ENCODE measurements at regions not wholly inside any gene's neighbourhood (a gene's known extent, or its start where the extent isn't known, plus 50 kb on each side); places are given as distances from the start of the nearest gene placed in this dataset.

GRCh38 chr16:73915140-73915539, 381.5 kb upstream of the PSMD7 start:
- CTCF ChIA-PET = no interaction called here
- Mint-ChIP-seq H3K36me3 (ENCODE audit: low read depth) (no peaks in the 10 kb centered on the region), H3K27me3 (ENCODE audit: low read depth) (no peaks in the 10 kb centered on the region), H3K4me1 (ENCODE audit: low read depth) (no peaks in the 10 kb centered on the region), H3K4me3 (no peak overlapping the region), H3K27ac (no peak overlapping the region), H3K9me3 (ENCODE audit: insufficient read depth) (no peaks in the 10 kb centered on the region)
- POLR2A ChIA-PET = no interaction called here
- DNase-seq (no peak), ATAC-seq (no peak)

GRCh38 chr16:73912850-73913249, 383.8 kb upstream of the PSMD7 start:
- ChIA-PET POLR2A (no interaction called here), CTCF (no interaction called here)
- Mint-ChIP-seq H3K27me3 (ENCODE audit: low read depth) (no peaks in the 10 kb centered on the region), H3K4me3 (no peak overlapping the region), H3K27ac (no peak overlapping the region), H3K36me3 (ENCODE audit: low read depth) (no peaks in the 10 kb centered on the region), H3K9me3 (ENCODE audit: insufficient read depth) (no peaks in the 10 kb centered on the region), H3K4me1 (ENCODE audit: low read depth) (no peaks in the 10 kb centered on the region)
- no peak for ATAC-seq
- no peak for DNase-seq

GRCh38 chr16:73912281-73912680, 384.3 kb upstream of the PSMD7 start:
- no peak for DNase-seq
- Mint-ChIP-seq H3K36me3 (ENCODE audit: low read depth) (no peaks in the 10 kb centered on the region), H3K27me3 (ENCODE audit: low read depth) (no peaks in the 10 kb centered on the region), H3K9me3 (ENCODE audit: insufficient read depth) (no peaks in the 10 kb centered on the region), H3K4me3 (no peak overlapping the region), H3K27ac (no peak overlapping the region), H3K4me1 (ENCODE audit: low read depth) (no peaks in the 10 kb centered on the region)
- ChIA-PET POLR2A (no interaction called here), CTCF (no interaction called here)
- ATAC-seq = no peak

GRCh38 chr16:73909529-73910035, 387.0 kb upstream of the PSMD7 start:
- ChIA-PET CTCF (no interaction called here), POLR2A (no interaction called here)
- ATAC-seq (no peak), DNase-seq (no peak)
- Mint-ChIP-seq H3K36me3 (ENCODE audit: low read depth) (no peaks in the 10 kb centered on the region), H3K27ac (no peak overlapping the region), H3K4me3 (no peak overlapping the region), H3K27me3 (ENCODE audit: low read depth) (no peaks in the 10 kb centered on the region), H3K4me1 (ENCODE audit: low read depth) (no peaks in the 10 kb centered on the region), H3K9me3 (ENCODE audit: insufficient read depth) (no peaks in the 10 kb centered on the region)

GRCh38 chr16:73891129-73891542, 405.5 kb upstream of the PSMD7 start:
- POLR2A ChIA-PET = no interaction called here
- Mint-ChIP-seq H3K27me3 (ENCODE audit: low read depth) (peaks cover 12% of the 10 kb centered on the region), H3K4me3 (no peak overlapping the region), H3K27ac (no peak overlapping the region), H3K9me3 (ENCODE audit: insufficient read depth) (no peaks in the 10 kb centered on the region), H3K36me3 (ENCODE audit: low read depth) (no peaks in the 10 kb centered on the region), H3K4me1 (ENCODE audit: low read depth) (peaks cover 8% of the 10 kb centered on the region)
- no peak for DNase-seq
- CTCF ChIA-PET = no interaction called here
- ATAC-seq = no peak

DNA sequence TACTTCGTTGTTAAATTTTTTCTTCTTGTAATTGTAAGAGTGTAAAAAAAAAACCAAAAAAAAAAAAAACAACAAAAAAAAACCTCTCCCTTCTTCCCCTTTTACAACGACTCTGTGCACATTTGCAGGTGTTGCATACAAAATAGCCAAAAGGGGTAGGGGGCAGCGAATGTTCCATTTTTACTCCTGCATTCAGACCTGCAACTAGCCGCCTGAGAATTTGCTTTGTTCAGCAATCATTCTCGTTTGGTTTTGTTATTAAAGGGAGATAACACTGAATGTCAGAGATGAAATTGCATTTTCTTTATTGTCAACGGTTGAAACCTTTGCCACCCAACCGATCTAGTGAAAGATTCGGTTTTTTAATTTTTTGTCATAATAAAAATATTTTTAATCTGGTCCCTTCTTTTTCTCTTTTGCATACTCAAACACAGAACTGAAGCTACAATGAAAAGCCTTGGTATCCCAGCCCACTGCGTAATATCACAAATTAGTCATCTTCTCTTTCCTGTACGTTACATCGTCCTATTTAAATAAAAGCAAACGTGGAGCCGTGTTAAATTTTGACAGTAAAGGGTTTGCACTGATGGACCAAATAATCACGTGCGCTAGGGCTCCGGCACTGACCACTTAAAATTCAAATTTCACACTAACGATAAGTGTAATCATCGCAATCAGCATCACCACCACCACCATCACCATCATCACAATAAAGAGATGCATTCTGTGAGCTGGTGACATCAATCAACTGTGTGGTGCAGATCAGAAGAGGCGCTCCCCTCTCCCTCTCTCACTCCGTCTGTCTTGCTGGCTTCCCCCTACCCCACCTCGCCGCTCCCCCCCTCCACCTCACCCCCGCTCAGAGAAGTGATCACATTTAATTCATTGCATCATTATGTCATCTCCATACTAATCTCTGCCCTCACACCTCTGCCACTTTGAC, 406.2 kb upstream of the PSMD7 start:
- H3K4me3 Mint-ChIP-seq = no peak overlapping the region
- H3K4me1 Mint-ChIP-seq (ENCODE audit: low read depth) = peaks cover 8% of the 10 kb centered on the region
- peaks cover 15% of the 10 kb centered on the region for H3K27me3 Mint-ChIP-seq (ENCODE audit: low read depth)
- H3K36me3 Mint-ChIP-seq (ENCODE audit: low read depth) = no peaks in the 10 kb centered on the region
- POLR2A ChIA-PET = no interaction called here
- CTCF ChIA-PET = no interaction called here
- H3K9me3 Mint-ChIP-seq (ENCODE audit: insufficient read depth) = no peaks in the 10 kb centered on the region
- no peak for ATAC-seq
- no peak for DNase-seq
- H3K27ac Mint-ChIP-seq = no peak overlapping the region

- Mint-ChIP-seq H3K4me1 (ENCODE audit: low read depth) (peaks cover 8% of the 10 kb centered on the region), H3K9me3 (ENCODE audit: insufficient read depth) (no peaks in the 10 kb centered on the region), H3K27me3 (ENCODE audit: low read depth) (peaks cover 15% of the 10 kb centered on the region), H3K27ac (no peak overlapping the region), H3K4me3 (no peak overlapping the region), H3K36me3 (ENCODE audit: low read depth) (no peaks in the 10 kb centered on the region)
- ChIA-PET CTCF (no interaction called here), POLR2A (no interaction called here)
- ATAC-seq (no peak), DNase-seq (no peak)
These were observed 407.6 kb upstream of the PSMD7 start for GRCh38 chr16:73888840-73889490.

GRCh38 chr16:73887911-73888310, 408.7 kb upstream of the PSMD7 start:
- no peak overlapping the region for H3K27ac Mint-ChIP-seq
- no peaks in the 10 kb centered on the region for H3K9me3 Mint-ChIP-seq (ENCODE audit: insufficient read depth)
- ATAC-seq (no peak), DNase-seq (no peak)
- no peaks in the 10 kb centered on the region for H3K36me3 Mint-ChIP-seq (ENCODE audit: low read depth)
- ChIA-PET POLR2A (no interaction called here), CTCF (no interaction called here)
- no peak overlapping the region for H3K4me3 Mint-ChIP-seq
- peaks cover 8% of the 10 kb centered on the region for H3K4me1 Mint-ChIP-seq (ENCODE audit: low read depth)
- H3K27me3 Mint-ChIP-seq (ENCODE audit: low read depth) = peaks cover 15% of the 10 kb centered on the region

DNA sequence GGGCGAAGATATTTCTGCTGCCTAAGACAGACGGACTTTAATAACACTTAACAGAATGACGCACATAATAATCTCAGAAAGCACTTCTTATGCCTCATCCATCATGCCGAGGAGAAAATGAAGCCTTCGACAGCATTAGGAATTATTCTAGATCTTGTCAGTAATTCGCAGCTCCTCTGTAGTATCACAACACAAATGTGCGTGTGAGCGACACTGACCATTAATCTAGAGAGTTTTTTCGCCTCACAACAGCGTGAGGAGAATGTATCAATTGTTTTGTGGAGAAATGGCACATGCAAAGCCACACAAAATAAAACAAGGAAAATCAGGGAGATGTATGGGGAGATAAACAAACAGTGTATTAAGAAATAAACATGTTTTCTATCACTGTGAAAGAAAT, 410.2 kb upstream of the PSMD7 start:
- Mint-ChIP-seq H3K9me3 (ENCODE audit: insufficient read depth) (no peaks in the 10 kb centered on the region), H3K27ac (no peak overlapping the region), H3K36me3 (ENCODE audit: low read depth) (no peaks in the 10 kb centered on the region), H3K27me3 (ENCODE audit: low read depth) (peaks cover 15% of the 10 kb centered on the region), H3K4me1 (ENCODE audit: low read depth) (peaks cover 8% of the 10 kb centered on the region), H3K4me3 (no peak overlapping the region)
- no peak for DNase-seq
- ChIA-PET CTCF (no interaction called here), POLR2A (no interaction called here)
- no peak for ATAC-seq

- Mint-ChIP-seq H3K27ac (no peak overlapping the region), H3K4me1 (ENCODE audit: low read depth) (no peaks in the 10 kb centered on the region), H3K4me3 (no peak overlapping the region), H3K36me3 (ENCODE audit: low read depth) (no peaks in the 10 kb centered on the region), H3K9me3 (ENCODE audit: insufficient read depth) (no peaks in the 10 kb centered on the region), H3K27me3 (ENCODE audit: low read depth) (peaks cover 5% of the 10 kb centered on the region)
- ChIA-PET POLR2A (no interaction called here), CTCF (no interaction called here)
- DNase-seq = no peak
- no peak for ATAC-seq
These were observed 411.3 kb upstream of the PSMD7 start for GRCh38 chr16:73885319-73885718.

- Mint-ChIP-seq H3K4me1 (ENCODE audit: low read depth) (no peaks in the 10 kb centered on the region), H3K36me3 (ENCODE audit: low read depth) (no peaks in the 10 kb centered on the region), H3K4me3 (no peak overlapping the region), H3K9me3 (ENCODE audit: insufficient read depth) (no peaks in the 10 kb centered on the region), H3K27me3 (ENCODE audit: low read depth) (peaks cover 4% of the 10 kb centered on the region), H3K27ac (no peak overlapping the region)
- POLR2A ChIA-PET = no interaction called here
- CTCF ChIA-PET = no interaction called here
- no peak for DNase-seq
- no peak for ATAC-seq
These were observed 412.8 kb upstream of the PSMD7 start for GRCh38 chr16:73883841-73884240.

DNA sequence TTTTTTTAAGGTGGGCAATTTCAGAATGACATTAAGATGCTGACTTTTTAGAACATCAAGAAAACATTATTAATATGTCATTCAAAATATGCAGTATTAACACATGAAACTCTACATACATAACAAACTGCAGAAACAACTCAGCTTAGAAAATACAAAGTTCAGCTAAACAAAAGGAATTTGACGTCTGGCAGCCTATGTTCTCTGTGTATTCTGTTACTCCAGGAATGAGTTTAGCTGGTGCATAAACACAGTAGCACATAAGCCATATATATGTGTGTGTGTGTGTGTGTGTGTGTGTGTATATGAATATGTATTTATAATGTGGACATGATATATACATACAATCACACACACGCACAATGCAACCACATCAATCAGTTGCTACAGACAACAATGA, 413.5 kb upstream of the PSMD7 start:
- Mint-ChIP-seq H3K4me3 (no peak overlapping the region), H3K27ac (no peak overlapping the region), H3K27me3 (ENCODE audit: low read depth) (peaks cover 4% of the 10 kb centered on the region), H3K9me3 (ENCODE audit: insufficient read depth) (no peaks in the 10 kb centered on the region), H3K36me3 (ENCODE audit: low read depth) (no peaks in the 10 kb centered on the region), H3K4me1 (ENCODE audit: low read depth) (no peaks in the 10 kb centered on the region)
- POLR2A ChIA-PET = interaction anchor here (0.6 kb wide), 1 partner anchor 14 kb away, joined by 3 read pairs; no protein-coding TSS in a partner anchor
- CTCF ChIA-PET = interaction anchor here (1.7 kb wide), 1 partner anchor 1051 kb away, joined by 6 read pairs; no protein-coding TSS in a partner anchor
- no peak for DNase-seq
- ATAC-seq = no peak
